Neuronal stem cell (in vitro differentiated cells): ENCODE measurements at regions not wholly inside any gene's neighbourhood (a gene's known extent, or its start where the extent isn't known, plus 50 kb on each side); places are given as distances from the start of the nearest gene placed in this dataset.
A peak's percentile ranks its signal among the peaks of the same experiment; 100 is the strongest.

Source experiments
- DNase-seq: peaks from one replicate; pipeline ENCODE4 v3.0.0-alpha.2; 2013; ENCODE audit warnings: low spot score
- H2AFZ ChIP-seq: one replicate; pipeline ENCODE4 v1.6.1; 2013; ENCODE audit warnings: mild to moderate bottlenecking, low read length, inconsistent platforms
- H2AK5ac ChIP-seq: 2 replicates; pipeline ENCODE4 v1.6.1; 2013; ENCODE audit warnings: low read depth, mild to moderate bottlenecking, inconsistent platforms, low read length, moderate library complexity, mixed read lengths
- H2BK120ac ChIP-seq: 2 replicates; pipeline ENCODE4 v1.6.1; 2013; ENCODE audit warnings: low read depth, mild to moderate bottlenecking, inconsistent platforms, low read length, moderate library complexity, mixed read lengths
- H2BK12ac ChIP-seq: one replicate; pipeline ENCODE4 v1.6.1; 2013; ENCODE audit warnings: low read length, inconsistent platforms
- H2BK15ac ChIP-seq: 2 replicates; pipeline ENCODE4 v1.6.1; 2013; ENCODE audit warnings: mild to moderate bottlenecking, low read length, inconsistent platforms, mixed read lengths
- H2BK5ac ChIP-seq: one replicate; pipeline ENCODE4 v1.6.1; 2013; ENCODE audit warnings: inconsistent platforms, mild to moderate bottlenecking, low read length, moderate library complexity
- H3K14ac ChIP-seq: one replicate; pipeline ENCODE4 v1.6.1; 2013; ENCODE audit warnings: low read length, inconsistent platforms
- H3K18ac ChIP-seq: 2 replicates; pipeline ENCODE4 v1.6.1; 2013; ENCODE audit warnings: low read length, inconsistent platforms
- H3K23ac ChIP-seq: 2 replicates; pipeline ENCODE4 v1.6.1; 2013; ENCODE audit warnings: low read depth, mild to moderate bottlenecking, mixed read lengths, low read length, inconsistent platforms; ENCODE audit not compliant: poor library complexity
- H3K27ac ChIP-seq: replicated peaks from 3 replicates; pipeline ENCODE4 v1.5.1; 2013; ENCODE audit warnings: low read length, inconsistent platforms
- H3K27me3 ChIP-seq, 3 experiments: 2 replicates each; pipeline ENCODE4 v1.6.1; 2013; ENCODE audit warnings: low read length in 3 of 3, mild to moderate bottlenecking in 2 of 3, inconsistent platforms in 1 of 3, low read depth in 1 of 3, mixed read lengths in 1 of 3, moderate library complexity in 1 of 3; ENCODE audit not compliant: control insufficient read depth in 3 of 3, insufficient read depth in 3 of 3
- H3K36me3 ChIP-seq, 2 donors: replicated peaks in 1 of 2; 2 replicates each; pipeline ENCODE4 v1.6.1; 2013; ENCODE audit warnings: low read length in 2 of 2; ENCODE audit not compliant: control insufficient read depth in 2 of 2, insufficient read depth in 2 of 2
- H3K4ac ChIP-seq: 2 replicates; pipeline ENCODE4 v1.6.1; 2013; ENCODE audit warnings: inconsistent platforms, mild to moderate bottlenecking, low read length, moderate library complexity
- H3K4me1 ChIP-seq, 2 donors: 1 replicate in 1 of 2; 2 replicates in 1 of 2; pipeline ENCODE4 v1.6.1; 2013; ENCODE audit warnings: low read length in 2 of 2, low read depth in 1 of 2; ENCODE audit not compliant: control insufficient read depth in 2 of 2, insufficient read depth in 1 of 2
- H3K4me2 ChIP-seq: one replicate; pipeline ENCODE4 v1.6.1; 2013; ENCODE audit warnings: mild to moderate bottlenecking, low read length, inconsistent platforms; ENCODE audit not compliant: insufficient read depth, poor library complexity, severe bottlenecking
- H3K4me3 ChIP-seq, 2 donors: 2 replicates each; pipeline ENCODE4 v1.5.1; 2013; ENCODE audit warnings: low read length in 2 of 2, mild to moderate bottlenecking in 2 of 2, inconsistent platforms in 1 of 2, moderate library complexity in 1 of 2
- H3K79me1 ChIP-seq: one replicate; pipeline ENCODE4 v1.6.1; 2013; ENCODE audit warnings: low read depth, mild to moderate bottlenecking, inconsistent platforms, low read length, moderate library complexity
- H3K9ac ChIP-seq: one replicate; pipeline ENCODE4 v1.6.1; 2013; ENCODE audit warnings: mild to moderate bottlenecking, low read depth, low read length, inconsistent platforms; ENCODE audit not compliant: poor library complexity
- H3K9me3 ChIP-seq, 2 donors: replicated peaks in 1 of 2; 2 replicates each; pipeline versions ENCODE3 to v1.6.1; 2013; ENCODE audit warnings: low read length in 2 of 2, mild to moderate bottlenecking in 2 of 2, inconsistent platforms in 1 of 2, low read depth in 1 of 2, mixed read lengths in 1 of 2, moderate library complexity in 1 of 2; ENCODE audit not compliant: control insufficient read depth in 2 of 2, insufficient read depth in 1 of 2
- H4K8ac ChIP-seq: one replicate; pipeline ENCODE4 v1.6.1; 2013; ENCODE audit warnings: low read depth, mild to moderate bottlenecking, inconsistent platforms, low read length, moderate library complexity
- H4K91ac ChIP-seq: one replicate; pipeline ENCODE4 v1.6.1; 2013; ENCODE audit warnings: low read length, low read depth, mild to moderate bottlenecking, inconsistent platforms; ENCODE audit not compliant: poor library complexity
- WGBS, 2 donors: extraction: QIAGEN DNeasy Blood & Tissue Kit; methylation state at CpG; one replicate each; pipeline ENCODE4 v1.1.7; 2013; ENCODE audit warnings: missing lambda C conversion rate in 2 of 2, mixed read lengths in 1 of 2; ENCODE audit not compliant: insufficient read length in 2 of 2, insufficient replicate concordance in 1 of 2; ENCODE audit errors: extremely low coverage in 2 of 2; 5-methylcytosine and 5-hydroxymethylcytosine counted together

GRCh38 chr14:71855399-71856036 is 76.7 kb upstream of the RGS6 start:
- Histone ChIP-seq H3K9me3 (no peaks in the 10 kb centered on the region), H3K4me2 (no peak overlapping the region), H3K23ac (no peak overlapping the region), H3K36me3 (no peaks in the 10 kb centered on the region), H2AFZ (no peak overlapping the region), H3K27ac (no peak overlapping the region), H2AK5ac (no peak overlapping the region), H3K4me3 (no peak overlapping the region), H3K9ac (no peak overlapping the region), H3K79me1 (no peaks in the 10 kb centered on the region), H3K4me1 (peaks cover 3 to 7% of the 10 kb centered on the region in 2 donors), H3K14ac (no peak overlapping the region), H2BK12ac (no peak overlapping the region), H2BK5ac (no peak overlapping the region), H2BK15ac (no peak overlapping the region), H3K27me3 (no peaks in the 10 kb centered on the region), H4K91ac (no peak overlapping the region), H4K8ac (no peak overlapping the region), H2BK120ac (no peak overlapping the region), H3K18ac (no peak overlapping the region), H3K4ac (no peak overlapping the region)
- peak; percentile 41 for DNase-seq
- WGBS, 2 donors: no CpG with 5 or more reads among the region's 1 CpG

GRCh38 chr14:71856199-71856919 is 75.9 kb upstream of the RGS6 start:
- no peaks in the 10 kb centered on the region for H3K9me3 ChIP-seq
- no peak overlapping the region for H2AFZ ChIP-seq
- H3K23ac ChIP-seq: no peak overlapping the region
- no CpG with 5 or more reads among the region's 9 CpGs for WGBS, 2 donors
- no peak overlapping the region for H4K8ac ChIP-seq
- no peak overlapping the region for H3K4me3 ChIP-seq
- H3K27me3 ChIP-seq: no peaks in the 10 kb centered on the region
- H3K79me1 ChIP-seq: no peaks in the 10 kb centered on the region
- H2BK120ac ChIP-seq: no peak overlapping the region
- H3K27ac ChIP-seq: no peak overlapping the region
- no peak overlapping the region for H2BK15ac ChIP-seq
- H3K36me3 ChIP-seq: no peaks in the 10 kb centered on the region
- H3K4ac ChIP-seq: no peak overlapping the region
- no peak overlapping the region for H2BK5ac ChIP-seq
- H3K4me1 ChIP-seq: peaks cover 3 to 7% of the 10 kb centered on the region in 2 donors
- H3K18ac ChIP-seq: no peak overlapping the region
- H3K4me2 ChIP-seq: no peak overlapping the region
- no peak for DNase-seq
- no peak overlapping the region for H2BK12ac ChIP-seq
- H3K14ac ChIP-seq: no peak overlapping the region
- peak overlapping the region; percentile 25 for H3K9ac ChIP-seq
- no peak overlapping the region for H4K91ac ChIP-seq
- H2AK5ac ChIP-seq: no peak overlapping the region

GRCh38 chr14:71863049-71863448 is 69.2 kb upstream of the RGS6 start:
- no peak overlapping the region for H4K8ac ChIP-seq
- H3K18ac ChIP-seq: no peak overlapping the region
- no peaks in the 10 kb centered on the region for H3K9me3 ChIP-seq
- DNase-seq: no peak
- no peak overlapping the region for H2AFZ ChIP-seq
- H3K14ac ChIP-seq: no peak overlapping the region
- no peak overlapping the region for H2BK15ac ChIP-seq
- no peak overlapping the region for H2BK12ac ChIP-seq
- H3K9ac ChIP-seq: no peak overlapping the region
- H3K23ac ChIP-seq: no peak overlapping the region
- H2AK5ac ChIP-seq: no peak overlapping the region
- H2BK5ac ChIP-seq: no peak overlapping the region
- WGBS, 2 donors: no CpG with 5 or more reads among the region's 3 CpGs
- H3K27me3 ChIP-seq: no peaks in the 10 kb centered on the region
- H3K36me3 ChIP-seq: no peaks in the 10 kb centered on the region
- no peak overlapping the region for H3K4me2 ChIP-seq
- H2BK120ac ChIP-seq: no peak overlapping the region
- no peak overlapping the region for H3K4me3 ChIP-seq
- H3K27ac ChIP-seq: no peak overlapping the region
- no peaks in the 10 kb centered on the region for H3K79me1 ChIP-seq
- H4K91ac ChIP-seq: no peak overlapping the region
- H3K4me1 ChIP-seq: no peaks in the 10 kb centered on the region
- no peak overlapping the region for H3K4ac ChIP-seq

GRCh38 chr14:71863766-71864165 is 68.5 kb upstream of the RGS6 start:
- no peaks in the 10 kb centered on the region for H3K27me3 ChIP-seq
- DNase-seq: no peak
- no peak overlapping the region for H3K23ac ChIP-seq
- no peak overlapping the region for H2BK15ac ChIP-seq
- no peak overlapping the region for H3K9ac ChIP-seq
- H3K14ac ChIP-seq: no peak overlapping the region
- H4K8ac ChIP-seq: no peak overlapping the region
- no peaks in the 10 kb centered on the region for H3K79me1 ChIP-seq
- H3K4ac ChIP-seq: no peak overlapping the region
- no peaks in the 10 kb centered on the region for H3K9me3 ChIP-seq
- WGBS, 2 donors: no CpG with 5 or more reads among the region's 3 CpGs
- no peaks in the 10 kb centered on the region for H3K36me3 ChIP-seq
- no peak overlapping the region for H2AFZ ChIP-seq
- H3K4me3 ChIP-seq: no peak overlapping the region
- H4K91ac ChIP-seq: no peak overlapping the region
- no peak overlapping the region for H3K4me2 ChIP-seq
- H3K18ac ChIP-seq: no peak overlapping the region
- H2BK120ac ChIP-seq: no peak overlapping the region
- no peak overlapping the region for H2BK12ac ChIP-seq
- H2BK5ac ChIP-seq: no peak overlapping the region
- no peak overlapping the region for H2AK5ac ChIP-seq
- H3K4me1 ChIP-seq: no peaks in the 10 kb centered on the region
- H3K27ac ChIP-seq: no peak overlapping the region
